ENCODE measurements at regions not wholly inside any gene's neighbourhood (a gene's known extent, or its start where the extent isn't known, plus 50 kb on each side); places are given as distances from the start of the nearest gene placed in this dataset.

DNA sequence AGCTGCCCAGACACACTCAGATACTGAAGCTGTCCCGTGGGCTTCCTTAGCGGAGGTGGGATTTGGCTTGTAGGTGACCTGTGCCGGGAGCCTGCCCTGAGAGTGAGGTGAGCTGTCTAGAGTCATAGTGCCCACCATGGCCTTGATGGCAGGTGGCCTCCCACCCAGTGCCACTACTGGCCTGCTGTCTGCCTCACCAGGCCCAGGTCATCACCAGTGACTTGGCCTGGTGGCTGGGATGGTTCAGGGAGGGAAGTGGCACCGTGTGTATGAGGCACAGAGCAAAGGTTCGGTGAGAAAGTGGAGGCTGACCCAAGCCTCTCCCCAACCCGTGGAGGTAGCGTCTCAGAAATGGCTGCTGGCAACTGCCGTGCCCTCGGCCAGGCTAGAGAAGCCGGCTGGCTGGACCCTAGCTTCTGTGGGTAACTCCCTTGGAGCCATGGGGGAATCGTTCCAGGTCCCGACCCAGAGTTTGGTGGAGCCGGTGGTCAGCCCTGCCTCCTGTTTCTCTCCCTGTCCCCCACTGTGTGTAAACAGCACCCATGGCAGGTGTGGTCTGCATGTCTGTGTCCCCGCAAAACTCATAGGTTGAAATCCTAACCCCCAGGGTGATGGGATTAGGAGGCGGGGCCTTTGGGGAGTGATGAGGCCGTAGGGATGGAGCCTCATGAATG, 155.4 kb upstream of the C1orf174 start:
- no peak for TF ChIP-seq GABPA (IDR thresholded peaks at IDR 0.05 in 1 of 2, conservative IDR thresholded peaks at IDR 0.05 in 1 of 2)
- TF ChIP-seq, protein P1, sequence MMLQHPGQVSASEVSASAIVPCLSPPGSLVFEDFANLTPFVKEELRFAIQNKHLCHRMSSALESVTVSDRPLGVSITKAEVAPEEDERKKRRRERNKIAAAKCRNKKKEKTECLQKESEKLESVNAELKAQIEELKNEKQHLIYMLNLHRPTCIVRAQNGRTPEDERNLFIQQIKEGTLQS (IDR thresholded peaks at IDR 0.05), result no peak
- TF ChIP-seq SP1 (IDR thresholded peaks at IDR 0.05), result no peak
- TF ChIP-seq NR2F2 (IDR thresholded peaks at IDR 0.05), result no peak
- no peak for TF ChIP-seq JUND (IDR thresholded peaks at IDR 0.05)
- TF ChIP-seq HNF4A (conservative IDR thresholded peaks at IDR 0.05), result no peak
- TF ChIP-seq FOXA2 (IDR thresholded peaks at IDR 0.05), result no peak
- no peak for TF ChIP-seq RAD21 (IDR thresholded peaks at IDR 0.05)
- TF ChIP-seq, protein P2, sequence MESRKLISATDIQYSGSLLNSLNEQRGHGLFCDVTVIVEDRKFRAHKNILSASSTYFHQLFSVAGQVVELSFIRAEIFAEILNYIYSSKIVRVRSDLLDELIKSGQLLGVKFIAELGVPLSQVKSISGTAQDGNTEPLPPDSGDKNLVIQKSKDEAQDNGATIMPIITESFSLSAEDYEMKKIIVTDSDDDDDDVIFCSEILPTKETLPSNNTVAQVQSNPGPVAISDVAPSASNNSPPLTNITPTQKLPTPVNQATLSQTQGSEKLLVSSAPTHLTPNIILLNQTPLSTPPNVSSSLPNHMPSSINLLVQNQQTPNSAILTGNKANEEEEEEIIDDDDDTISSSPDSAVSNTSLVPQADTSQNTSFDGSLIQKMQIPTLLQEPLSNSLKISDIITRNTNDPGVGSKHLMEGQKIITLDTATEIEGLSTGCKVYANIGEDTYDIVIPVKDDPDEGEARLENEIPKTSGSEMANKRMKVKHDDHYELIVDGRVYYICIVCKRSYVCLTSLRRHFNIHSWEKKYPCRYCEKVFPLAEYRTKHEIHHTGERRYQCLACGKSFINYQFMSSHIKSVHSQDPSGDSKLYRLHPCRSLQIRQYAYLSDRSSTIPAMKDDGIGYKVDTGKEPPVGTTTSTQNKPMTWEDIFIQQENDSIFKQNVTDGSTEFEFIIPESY (IDR thresholded peaks at IDR 0.05), result no peak
- 70% methylated on average over 16 of the region's 16 CpGs for WGBS
- Histone ChIP-seq H3K9ac (ENCODE audit: low read depth in 1 of 2, low read length in 2 of 2) (no peak overlapping the region), H3K27ac (ENCODE audit: low read depth in 1 of 2, low read length in 2 of 2) (no peak overlapping the region), H3K4me3 (ENCODE audit: low read depth in 1 of 3, low read length in 3 of 3) (no peak overlapping the region), H3K4me1 (ENCODE audit: control insufficient read depth in 4 of 4, insufficient read depth in 4 of 4, low read length in 3 of 4) (no peaks in the 10 kb centered on the region), H3K36me3 (ENCODE audit: control insufficient read depth in 4 of 4, insufficient read depth in 3 of 4, low read depth in 1 of 4, low read length in 3 of 4) (no peaks in the 10 kb centered on the region), H3K27me3 (ENCODE audit: control insufficient read depth in 4 of 4, insufficient read depth in 4 of 4, low read length in 3 of 4) (peaks cover 0 to 3% (median 0%) of the 10 kb centered on the region in 4 donors), H3K9me3 (ENCODE audit: control insufficient read depth in 4 of 4, low read length in 3 of 4) (no peaks in the 10 kb centered on the region)
- DNase-seq (ENCODE audit: low spot score), result no peak

DNA sequence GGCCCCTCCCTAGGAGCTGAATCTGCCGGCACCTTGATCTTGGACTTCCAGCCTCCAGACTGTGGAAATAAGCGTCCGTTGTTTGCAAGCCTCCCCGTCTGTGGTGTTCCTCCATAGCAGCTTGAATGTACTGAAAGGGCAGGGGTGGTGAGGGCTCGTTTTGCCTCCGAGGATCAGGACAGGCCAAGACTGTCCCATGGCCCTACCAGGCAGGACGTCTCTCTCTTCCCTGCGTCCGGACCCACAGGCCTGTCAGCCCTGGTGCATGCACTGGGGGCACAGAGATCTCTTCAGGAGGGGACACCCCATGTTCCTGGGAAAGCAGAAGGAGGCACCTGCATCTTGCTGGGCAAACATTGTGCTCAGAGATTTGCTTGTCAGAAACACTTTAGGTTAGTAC, 156.3 kb upstream of the C1orf174 start:
- 80% methylated on average over 9 of the region's 9 CpGs for WGBS
- no peak for DNase-seq (ENCODE audit: low spot score)

DNA sequence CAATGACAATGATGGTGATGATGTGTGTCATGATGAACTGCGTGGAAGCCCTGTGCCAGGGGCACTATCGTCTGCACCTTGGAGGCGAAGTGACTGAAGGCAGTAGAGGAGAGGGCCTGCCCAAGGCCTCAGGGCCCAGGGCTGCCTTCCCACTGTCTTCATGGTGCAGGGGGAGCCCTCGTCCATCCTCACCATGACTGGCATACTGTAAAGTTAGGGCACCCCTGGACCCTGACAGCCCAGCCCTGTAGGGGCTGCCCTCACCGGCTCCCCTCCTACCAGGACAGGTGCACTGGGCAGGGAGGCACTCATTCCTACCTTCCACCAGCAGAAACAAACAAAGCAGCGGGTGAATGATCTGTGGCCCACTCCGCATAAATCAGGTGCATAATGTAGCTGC, 156.9 kb upstream of the C1orf174 start:
- Histone ChIP-seq H3K9ac (ENCODE audit: low read depth in 1 of 2, low read length in 2 of 2) (no peak overlapping the region), H3K4me1 (ENCODE audit: control insufficient read depth in 4 of 4, insufficient read depth in 4 of 4, low read length in 3 of 4) (no peaks in the 10 kb centered on the region), H3K27ac (ENCODE audit: low read depth in 1 of 2, low read length in 2 of 2) (no peak overlapping the region), H3K36me3 (ENCODE audit: control insufficient read depth in 4 of 4, insufficient read depth in 3 of 4, low read depth in 1 of 4, low read length in 3 of 4) (no peaks in the 10 kb centered on the region), H3K9me3 (ENCODE audit: control insufficient read depth in 4 of 4, low read length in 3 of 4) (no peaks in the 10 kb centered on the region), H3K27me3 (ENCODE audit: control insufficient read depth in 4 of 4, insufficient read depth in 4 of 4, low read length in 3 of 4) (peaks cover 0 to 3% (median 0%) of the 10 kb centered on the region in 4 donors), H3K4me3 (ENCODE audit: low read depth in 1 of 3, low read length in 3 of 3) (no peak overlapping the region)
- TF ChIP-seq FOXA1 (IDR thresholded peaks at IDR 0.05) (no peak), HNF4A (conservative IDR thresholded peaks at IDR 0.05) (no peak), SP1 (IDR thresholded peaks at IDR 0.05) (no peak), FOXA2 (IDR thresholded peaks at IDR 0.05) (no peak), EGR1 (IDR thresholded peaks at IDR 0.05; ENCODE audit: low read depth in 2 of 2) (no peak), GABPA (IDR thresholded peaks at IDR 0.05 in 1 of 2, conservative IDR thresholded peaks at IDR 0.05 in 1 of 2) (no peak), NR2F2 (IDR thresholded peaks at IDR 0.05) (no peak)
- TF ChIP-seq, protein P3, sequence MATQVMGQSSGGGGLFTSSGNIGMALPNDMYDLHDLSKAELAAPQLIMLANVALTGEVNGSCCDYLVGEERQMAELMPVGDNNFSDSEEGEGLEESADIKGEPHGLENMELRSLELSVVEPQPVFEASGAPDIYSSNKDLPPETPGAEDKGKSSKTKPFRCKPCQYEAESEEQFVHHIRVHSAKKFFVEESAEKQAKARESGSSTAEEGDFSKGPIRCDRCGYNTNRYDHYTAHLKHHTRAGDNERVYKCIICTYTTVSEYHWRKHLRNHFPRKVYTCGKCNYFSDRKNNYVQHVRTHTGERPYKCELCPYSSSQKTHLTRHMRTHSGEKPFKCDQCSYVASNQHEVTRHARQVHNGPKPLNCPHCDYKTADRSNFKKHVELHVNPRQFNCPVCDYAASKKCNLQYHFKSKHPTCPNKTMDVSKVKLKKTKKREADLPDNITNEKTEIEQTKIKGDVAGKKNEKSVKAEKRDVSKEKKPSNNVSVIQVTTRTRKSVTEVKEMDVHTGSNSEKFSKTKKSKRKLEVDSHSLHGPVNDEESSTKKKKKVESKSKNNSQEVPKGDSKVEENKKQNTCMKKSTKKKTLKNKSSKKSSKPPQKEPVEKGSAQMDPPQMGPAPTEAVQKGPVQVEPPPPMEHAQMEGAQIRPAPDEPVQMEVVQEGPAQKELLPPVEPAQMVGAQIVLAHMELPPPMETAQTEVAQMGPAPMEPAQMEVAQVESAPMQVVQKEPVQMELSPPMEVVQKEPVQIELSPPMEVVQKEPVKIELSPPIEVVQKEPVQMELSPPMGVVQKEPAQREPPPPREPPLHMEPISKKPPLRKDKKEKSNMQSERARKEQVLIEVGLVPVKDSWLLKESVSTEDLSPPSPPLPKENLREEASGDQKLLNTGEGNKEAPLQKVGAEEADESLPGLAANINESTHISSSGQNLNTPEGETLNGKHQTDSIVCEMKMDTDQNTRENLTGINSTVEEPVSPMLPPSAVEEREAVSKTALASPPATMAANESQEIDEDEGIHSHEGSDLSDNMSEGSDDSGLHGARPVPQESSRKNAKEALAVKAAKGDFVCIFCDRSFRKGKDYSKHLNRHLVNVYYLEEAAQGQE (IDR thresholded peaks at IDR 0.05), result no peak
- DNase-seq (ENCODE audit: low spot score), result no peak
- WGBS, result 90% methylated on average over 7 of the region's 7 CpGs

More for the DNA sequence above, 156.3 kb upstream of the C1orf174 start:
- Histone ChIP-seq H3K9me3 (ENCODE audit: control insufficient read depth in 4 of 4, low read length in 3 of 4) (no peaks in the 10 kb centered on the region), H3K4me1 (ENCODE audit: control insufficient read depth in 4 of 4, insufficient read depth in 4 of 4, low read length in 3 of 4) (no peaks in the 10 kb centered on the region), H3K27ac (ENCODE audit: low read depth in 1 of 2, low read length in 2 of 2) (no peak overlapping the region), H3K9ac (ENCODE audit: low read depth in 1 of 2, low read length in 2 of 2) (no peak overlapping the region), H3K27me3 (ENCODE audit: control insufficient read depth in 4 of 4, insufficient read depth in 4 of 4, low read length in 3 of 4) (peaks cover 0 to 3% (median 0%) of the 10 kb centered on the region in 4 donors), H3K4me3 (ENCODE audit: low read depth in 1 of 3, low read length in 3 of 3) (no peak overlapping the region), H3K36me3 (ENCODE audit: control insufficient read depth in 4 of 4, insufficient read depth in 3 of 4, low read depth in 1 of 4, low read length in 3 of 4) (no peaks in the 10 kb centered on the region)
- no peak for TF ChIP-seq JUND (IDR thresholded peaks at IDR 0.05)
- TF ChIP-seq HNF4A (conservative IDR thresholded peaks at IDR 0.05), result no peak
- TF ChIP-seq NR2F2 (IDR thresholded peaks at IDR 0.05), result no peak
